OCI-LY1 (cell line): ENCODE measurements at regions not wholly inside any gene's neighbourhood (a gene's known extent, or its start where the extent isn't known, plus 50 kb on each side); places are given as distances from the start of the nearest gene placed in this dataset.

ENCODE experiments used
- CTCF ChIP-seq: fragments of 200-600 bp; sonication (generic), shearing (Covaris generic); IDR thresholded peaks from 2 replicates; pipeline ENCODE4 v1.5.1; 2017; ENCODE audit warnings: mild to moderate bottlenecking, antibody characterized with exemption, low read length, moderate library complexity, mixed read lengths
- EZH2 ChIP-seq: fragments of 200-600 bp; sonication (generic), shearing (Covaris generic); IDR thresholded peaks from 2 replicates; pipeline ENCODE4 v1.8.0; 2017; ENCODE audit warnings: borderline replicate concordance, mixed run types, mild to moderate bottlenecking, antibody characterized with exemption, low read length, moderate library complexity, mixed read lengths

- TF ChIP-seq EZH2 (no peak), CTCF (no peak)
Measured at GRCh38 chr18:10247021-10247741, 207.3 kb upstream of the APCDD1 start.
